HepG2 (cell line): ENCODE measurements at regions not wholly inside any gene's neighbourhood (a gene's known extent, or its start where the extent isn't known, plus 50 kb on each side); places are given as distances from the start of the nearest gene placed in this dataset.

ENCODE experiments used
- ATAC-seq: fragments of 200-7000 bp; cut with Tn5 transposase; 3 replicates; pipeline ENCODE4 v1.9.1; 2020; ENCODE audit warnings: mild to moderate bottlenecking, moderate library complexity
- BruUV-seq: library from RNA; stranded (reverse); fragments of 400-500 nt; replicated peaks from 2 replicates; lab custom pipeline; 2021; lab: Mats Ljungman, UMichigan
- CTCF ChIA-PET: fragments of 300-600 bp; formaldehyde crosslinking; extraction: SDS; loops from one replicate; lab custom pipeline; 2021; ENCODE audit warnings: low total read pairs, inconsistent platforms, low intra/inter-chr PET ratio; lab: Yijun Ruan, JAX
- POLR2A ChIA-PET: fragments of 350-600 bp; sonication (Branson Sonifier 250); formaldehyde crosslinking; loops from one replicate; lab custom pipeline; 2020; ENCODE audit warnings: antibody characterized with exemption, inconsistent platforms; lab: Yijun Ruan, JAX
- DNase-seq: peaks from one replicate; pipeline ENCODE4 v3.0.0-alpha.2; 2015; ENCODE audit warnings: low spot score
- FAIRE-seq: peaks from 3 replicates; lab custom pipeline; 2011; peaks lifted over from hg19 to GRCh38; lab: Jason Lieb, UNC
- H2AFZ ChIP-seq: one replicate; pipeline ENCODE4 v1.6.1; 2011; ENCODE audit warnings: low read length, inconsistent platforms
- H3K27ac ChIP-seq: fragments of 300-600 bp; 3 replicates; pipeline ENCODE4 v1.8.0; 2011; ENCODE audit warnings: mixed run types, mild to moderate bottlenecking, mixed read lengths, low read length, inconsistent platforms; ENCODE audit not compliant: insufficient read depth; ENCODE audit errors: extremely low read length
- H3K27me3 ChIP-seq, 2 experiments: fragments of 200-600 bp in 1 of 2; 2 replicates in 1 of 2; 3 replicates in 1 of 2; pipeline versions ENCODE4 v1.6.0 to v1.8.0; 2011; ENCODE audit warnings: low read length in 2 of 2, mild to moderate bottlenecking in 2 of 2, moderate library complexity in 2 of 2, inconsistent platforms in 1 of 2; ENCODE audit not compliant: insufficient read depth in 2 of 2, control insufficient read depth in 1 of 2
- H3K36me3 ChIP-seq, 2 experiments: fragments of 200-600 bp in 1 of 2; replicated peaks in 1 of 2; 2 replicates in 1 of 2; 3 replicates in 1 of 2; pipeline versions ENCODE4 v1.5.1 to v1.8.0; 2011; ENCODE audit warnings: low read length in 2 of 2, inconsistent platforms in 1 of 2; ENCODE audit not compliant: insufficient read depth in 2 of 2, control insufficient read depth in 1 of 2
- H3K4me1 ChIP-seq: 2 replicates; pipeline ENCODE4 v1.5.1; 2012; ENCODE audit warnings: low read length, inconsistent platforms; ENCODE audit not compliant: insufficient read depth
- H3K4me2 ChIP-seq: 2 replicates; pipeline ENCODE4 v1.6.0; 2011; ENCODE audit warnings: low read depth, low read length, inconsistent platforms
- H3K4me3 ChIP-seq, 3 experiments: fragments of 200-600 bp in 1 of 3; sonication (generic), shearing (Covaris generic) in 1 of 3; replicated peaks in 1 of 3; 2 replicates each; pipeline ENCODE4 v1.5.1; 2011 to 2016; ENCODE audit warnings: low read length in 3 of 3, inconsistent platforms in 2 of 3, low read depth in 2 of 3, mild to moderate bottlenecking in 2 of 3, control low read depth in 1 of 3, mixed read lengths in 1 of 3; ENCODE audit not compliant: insufficient read depth in 1 of 3
- H3K79me2 ChIP-seq: one replicate; pipeline ENCODE4 v1.6.1; 2011; ENCODE audit warnings: low read length, inconsistent platforms; ENCODE audit not compliant: insufficient read depth
- H3K9ac ChIP-seq: 2 replicates; pipeline ENCODE4 v1.6.0; 2011; ENCODE audit warnings: mild to moderate bottlenecking, low read depth, low read length, inconsistent platforms; ENCODE audit not compliant: insufficient read depth
- H3K9me3 ChIP-seq: 2 replicates; pipeline ENCODE4 v1.5.1; 2012; ENCODE audit warnings: mild to moderate bottlenecking, low read length
- H4K20me1 ChIP-seq: 2 replicates; pipeline ENCODE4 v1.6.0; 2011; ENCODE audit warnings: inconsistent platforms, mild to moderate bottlenecking, low read length, moderate library complexity; ENCODE audit not compliant: insufficient read depth
- EED ChIP-seq: sonication (generic); formaldehyde crosslinking; IDR thresholded peaks from 2 replicates; pipeline ENCODE4 v1.5.0; 2020; ENCODE audit warnings: mild to moderate bottlenecking, missing genetic modification reagents
- FOXA1 ChIP-seq, 2 experiments: fragments of 450-650 bp in 1 of 2; sonication (generic) in 1 of 2; formaldehyde crosslinking in 1 of 2; IDR thresholded peaks; 2 replicates each; pipeline versions ENCODE4 v1.4.0 to v1.6.1; 2016 to 2020; ENCODE audit warnings: missing genetic modification reagents in 1 of 2
- GATAD1 ChIP-seq: IDR thresholded peaks from 2 replicates; pipeline ENCODE4 v1.6.1; 2016; ENCODE audit warnings: missing genetic modification reagents, missing compliant biosample characterization
- HMGA1 ChIP-seq: sonication (generic); formaldehyde crosslinking; conservative IDR thresholded peaks from 2 replicates; pipeline ENCODE4 v1.4.0; 2020; ENCODE audit warnings: missing genetic modification reagents
- PAWR ChIP-seq: sonication (generic); formaldehyde crosslinking; IDR thresholded peaks from 2 replicates; pipeline ENCODE4 v1.4.0; 2020; ENCODE audit warnings: missing genetic modification reagents, mild to moderate bottlenecking, borderline replicate concordance
- TCF12 ChIP-seq, 2 experiments: fragments of 450-650 bp in 1 of 2; sonication (generic) in 1 of 2; formaldehyde crosslinking in 1 of 2; IDR thresholded peaks; 2 replicates each; pipeline versions ENCODE4 v1.6.1 to v1.8.0; 2017 to 2022; ENCODE audit warnings: antibody characterized with exemption in 1 of 2, mild to moderate bottlenecking in 1 of 2, missing genetic modification reagents in 1 of 2, moderate library complexity in 1 of 2
- XBP1 ChIP-seq: sonication (generic); formaldehyde crosslinking; IDR thresholded peaks from 2 replicates; pipeline ENCODE4 v1.5.0; 2020; ENCODE audit warnings: missing genetic modification reagents
- ZFP41 ChIP-seq: sonication (generic); formaldehyde crosslinking; IDR thresholded peaks from 2 replicates; pipeline ENCODE4 v1.4.0; 2020; ENCODE audit warnings: mild to moderate bottlenecking, missing genetic modification reagents, borderline replicate concordance
- ZNF383 ChIP-seq: sonication (generic); formaldehyde crosslinking; IDR thresholded peaks from 2 replicates; pipeline ENCODE4 v1.4.0; 2020; ENCODE audit warnings: missing genetic modification reagents, mild to moderate bottlenecking, borderline replicate concordance
- ZNF572 ChIP-seq: sonication (generic); formaldehyde crosslinking; IDR thresholded peaks from 2 replicates; pipeline ENCODE4 v1.5.1; 2020; ENCODE audit warnings: mild to moderate bottlenecking, missing genetic modification reagents
- ZNF746 ChIP-seq: sonication (generic); formaldehyde crosslinking; IDR thresholded peaks from 2 replicates; pipeline ENCODE4 v1.8.0; 2022; ENCODE audit warnings: mild to moderate bottlenecking, missing genetic modification reagents
- WGBS: methylation state at CpG from one replicate; pipeline ENCODE4 v1.1.6; 2017; ENCODE audit warnings: low lambda C conversion rate; 5-methylcytosine and 5-hydroxymethylcytosine counted together
- in situ Hi-C: cut with HindIII; loops from 2 replicates; pipeline ENCODE4 v1.10.0; 2017; ENCODE audit warnings: low pct_unique_long_range_greater_than_20kb; ENCODE audit not compliant: extremely low pct_ligation_motif_present
- intact Hi-C: fragments of 100-400 bp; cut with micrococcal nuclease; formaldehyde crosslinking; loops from one replicate; pipeline ENCODE4 v1.10.0; 2022; ENCODE audit not compliant: unreplicated experiment
- TF ChIP-seq, protein P1 (sequence below): sonication (generic); formaldehyde crosslinking; IDR thresholded peaks from 2 replicates; pipeline ENCODE4 v1.5.0; 2020; ENCODE audit warnings: missing genetic modification reagents
- TF ChIP-seq, protein P2 (sequence below): sonication (generic); formaldehyde crosslinking; IDR thresholded peaks from 2 replicates; pipeline ENCODE4 v1.9.0; 2021; ENCODE audit warnings: missing genetic modification reagents, borderline replicate concordance
- TF ChIP-seq, protein P3 (sequence below): sonication (generic); formaldehyde crosslinking; IDR thresholded peaks from 2 replicates; pipeline ENCODE4 v1.8.0; 2022; ENCODE audit warnings: mild to moderate bottlenecking, missing genetic modification reagents, moderate library complexity
- TF ChIP-seq, protein P4 (sequence below): sonication (generic); formaldehyde crosslinking; IDR thresholded peaks from 2 replicates; pipeline ENCODE4 v1.5.0; 2020; ENCODE audit warnings: mild to moderate bottlenecking, missing genetic modification reagents

DNA sequence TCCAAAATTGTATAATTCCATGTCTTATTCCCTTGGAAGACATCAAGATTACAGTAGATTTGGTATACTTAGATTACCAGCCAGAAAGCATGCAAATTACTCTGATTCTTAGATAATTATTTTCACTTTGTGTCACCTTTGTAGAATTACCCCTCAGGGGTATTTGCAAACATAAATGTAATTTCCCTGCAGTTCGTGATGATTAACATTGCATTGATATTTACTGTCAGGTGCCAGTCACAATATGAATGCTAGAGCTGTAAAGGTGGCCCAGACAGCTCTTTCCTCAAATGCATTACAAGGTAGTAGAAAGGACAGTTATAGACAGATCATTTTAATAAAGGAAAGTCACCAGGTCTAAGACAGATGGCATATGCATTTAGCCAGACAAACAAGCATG lies 1537.5 kb upstream of the PIK3C3 start:
- ATAC-seq, result no peak
- H3K9me3 ChIP-seq, result no peaks in the 10 kb centered on the region
- no peak for DNase-seq
- BruUV-seq, result no TSS peak
- 0% methylated on average over 1 of the region's 1 CpG for WGBS
- no peak overlapping the region for H3K9ac ChIP-seq
- H3K4me1 ChIP-seq, result no peaks in the 10 kb centered on the region
- H3K27me3 ChIP-seq, result no peaks in the 10 kb centered on the region
- H3K4me3 ChIP-seq, result no peak overlapping the region
- ChIA-PET POLR2A (no interaction called here), CTCF (no interaction called here)
- no peaks in the 10 kb centered on the region for H3K36me3 ChIP-seq
- no peaks in the 10 kb centered on the region for H3K79me2 ChIP-seq
- no peaks in the 10 kb centered on the region for H4K20me1 ChIP-seq
- intact Hi-C loops (no loop called here), in situ Hi-C loops (no loop called here)
- H3K4me2 ChIP-seq, result no peak overlapping the region
- no peak for FAIRE-seq
- H2AFZ ChIP-seq, result no peak overlapping the region
- H3K27ac ChIP-seq, result no peak overlapping the region
- TF ChIP-seq, protein P1, sequence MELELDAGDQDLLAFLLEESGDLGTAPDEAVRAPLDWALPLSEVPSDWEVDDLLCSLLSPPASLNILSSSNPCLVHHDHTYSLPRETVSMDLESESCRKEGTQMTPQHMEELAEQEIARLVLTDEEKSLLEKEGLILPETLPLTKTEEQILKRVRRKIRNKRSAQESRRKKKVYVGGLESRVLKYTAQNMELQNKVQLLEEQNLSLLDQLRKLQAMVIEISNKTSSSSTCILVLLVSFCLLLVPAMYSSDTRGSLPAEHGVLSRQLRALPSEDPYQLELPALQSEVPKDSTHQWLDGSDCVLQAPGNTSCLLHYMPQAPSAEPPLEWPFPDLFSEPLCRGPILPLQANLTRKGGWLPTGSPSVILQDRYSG (CRISPR knock-in tag), result no peak
- no peak for TF ChIP-seq EED (CRISPR knock-in tag)
- no peak for TF ChIP-seq ZFP41
- TF ChIP-seq, protein P2, sequence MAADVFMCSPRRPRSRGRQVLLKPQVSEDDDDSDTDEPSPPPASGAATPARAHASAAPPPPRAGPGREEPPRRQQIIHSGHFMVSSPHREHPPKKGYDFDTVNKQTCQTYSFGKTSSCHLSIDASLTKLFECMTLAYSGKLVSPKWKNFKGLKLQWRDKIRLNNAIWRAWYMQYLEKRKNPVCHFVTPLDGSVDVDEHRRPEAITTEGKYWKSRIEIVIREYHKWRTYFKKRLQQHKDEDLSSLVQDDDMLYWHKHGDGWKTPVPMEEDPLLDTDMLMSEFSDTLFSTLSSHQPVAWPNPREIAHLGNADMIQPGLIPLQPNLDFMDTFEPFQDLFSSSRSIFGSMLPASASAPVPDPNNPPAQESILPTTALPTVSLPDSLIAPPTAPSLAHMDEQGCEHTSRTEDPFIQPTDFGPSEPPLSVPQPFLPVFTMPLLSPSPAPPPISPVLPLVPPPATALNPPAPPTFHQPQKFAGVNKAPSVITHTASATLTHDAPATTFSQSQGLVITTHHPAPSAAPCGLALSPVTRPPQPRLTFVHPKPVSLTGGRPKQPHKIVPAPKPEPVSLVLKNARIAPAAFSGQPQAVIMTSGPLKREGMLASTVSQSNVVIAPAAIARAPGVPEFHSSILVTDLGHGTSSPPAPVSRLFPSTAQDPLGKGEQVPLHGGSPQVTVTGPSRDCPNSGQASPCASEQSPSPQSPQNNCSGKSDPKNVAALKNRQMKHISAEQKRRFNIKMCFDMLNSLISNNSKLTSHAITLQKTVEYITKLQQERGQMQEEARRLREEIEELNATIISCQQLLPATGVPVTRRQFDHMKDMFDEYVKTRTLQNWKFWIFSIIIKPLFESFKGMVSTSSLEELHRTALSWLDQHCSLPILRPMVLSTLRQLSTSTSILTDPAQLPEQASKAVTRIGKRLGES (CRISPR knock-in tag), result no peak
- no peak for TF ChIP-seq TCF12 (IDR thresholded peaks at IDR 0.05)
- TF ChIP-seq TCF12 (CRISPR knock-in tag; IDR thresholded peaks at IDR 0.05), result no peak
- TF ChIP-seq FOXA1 (IDR thresholded peaks at IDR 0.05), result no peak
- no peak for TF ChIP-seq FOXA1 (CRISPR knock-in tag; IDR thresholded peaks at IDR 0.05)
- TF ChIP-seq, protein P3, sequence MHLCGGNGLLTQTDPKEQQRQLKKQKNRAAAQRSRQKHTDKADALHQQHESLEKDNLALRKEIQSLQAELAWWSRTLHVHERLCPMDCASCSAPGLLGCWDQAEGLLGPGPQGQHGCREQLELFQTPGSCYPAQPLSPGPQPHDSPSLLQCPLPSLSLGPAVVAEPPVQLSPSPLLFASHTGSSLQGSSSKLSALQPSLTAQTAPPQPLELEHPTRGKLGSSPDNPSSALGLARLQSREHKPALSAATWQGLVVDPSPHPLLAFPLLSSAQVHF (CRISPR knock-in tag), result no peak
- no peak for TF ChIP-seq GATAD1 (CRISPR knock-in tag)
- no peak for TF ChIP-seq XBP1
- TF ChIP-seq ZNF746 (CRISPR knock-in tag), result no peak
- TF ChIP-seq ZNF572 (CRISPR knock-in tag), result no peak
- TF ChIP-seq HMGA1 (CRISPR knock-in tag), result no peak
- no peak for TF ChIP-seq ZNF383 (CRISPR knock-in tag)
- TF ChIP-seq, protein P4, sequence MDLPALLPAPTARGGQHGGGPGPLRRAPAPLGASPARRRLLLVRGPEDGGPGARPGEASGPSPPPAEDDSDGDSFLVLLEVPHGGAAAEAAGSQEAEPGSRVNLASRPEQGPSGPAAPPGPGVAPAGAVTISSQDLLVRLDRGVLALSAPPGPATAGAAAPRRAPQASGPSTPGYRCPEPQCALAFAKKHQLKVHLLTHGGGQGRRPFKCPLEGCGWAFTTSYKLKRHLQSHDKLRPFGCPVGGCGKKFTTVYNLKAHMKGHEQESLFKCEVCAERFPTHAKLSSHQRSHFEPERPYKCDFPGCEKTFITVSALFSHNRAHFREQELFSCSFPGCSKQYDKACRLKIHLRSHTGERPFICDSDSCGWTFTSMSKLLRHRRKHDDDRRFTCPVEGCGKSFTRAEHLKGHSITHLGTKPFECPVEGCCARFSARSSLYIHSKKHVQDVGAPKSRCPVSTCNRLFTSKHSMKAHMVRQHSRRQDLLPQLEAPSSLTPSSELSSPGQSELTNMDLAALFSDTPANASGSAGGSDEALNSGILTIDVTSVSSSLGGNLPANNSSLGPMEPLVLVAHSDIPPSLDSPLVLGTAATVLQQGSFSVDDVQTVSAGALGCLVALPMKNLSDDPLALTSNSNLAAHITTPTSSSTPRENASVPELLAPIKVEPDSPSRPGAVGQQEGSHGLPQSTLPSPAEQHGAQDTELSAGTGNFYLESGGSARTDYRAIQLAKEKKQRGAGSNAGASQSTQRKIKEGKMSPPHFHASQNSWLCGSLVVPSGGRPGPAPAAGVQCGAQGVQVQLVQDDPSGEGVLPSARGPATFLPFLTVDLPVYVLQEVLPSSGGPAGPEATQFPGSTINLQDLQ (CRISPR knock-in tag), result no peak
- no peak for TF ChIP-seq PAWR
